PC-3 (cell line): ENCODE measurements at regions not wholly inside any gene's neighbourhood (a gene's known extent, or its start where the extent isn't known, plus 50 kb on each side); places are given as distances from the start of the nearest gene placed in this dataset.

Experiments used
- EZH2phosphoT487 ChIP-seq: fragments of 300-600 bp; sonication (generic); IDR thresholded peaks from 2 replicates; pipeline ENCODE4 v1.6.1; 2018; ENCODE audit warnings: mild to moderate bottlenecking, antibody characterized with exemption, low read length, borderline replicate concordance
- TF ChIP-seq, protein P1 (sequence below): fragments of 300-600 bp; sonication (generic); conservative IDR thresholded peaks from 2 replicates; pipeline ENCODE4 v1.5.1; 2017; ENCODE audit warnings: antibody characterized with exemption, low read depth, mild to moderate bottlenecking, low read length

DNA sequence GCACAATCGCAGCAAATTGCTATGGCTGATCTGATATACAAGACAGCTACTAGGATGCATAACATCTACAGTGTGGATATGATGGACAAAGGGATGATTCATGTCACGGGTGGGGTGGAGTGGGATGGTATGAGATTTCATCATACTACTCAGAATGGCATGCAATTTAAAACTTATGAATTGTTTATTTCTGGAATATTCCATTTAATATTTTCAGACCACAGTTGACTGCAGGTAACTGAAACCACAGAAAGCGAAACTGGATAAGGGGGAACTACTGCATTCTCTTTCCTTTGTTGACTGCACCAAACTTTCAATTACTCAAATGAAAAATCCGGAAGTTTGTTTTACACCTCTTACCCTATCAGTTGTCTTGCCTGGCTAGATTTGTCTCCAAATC, 94.4 kb upstream of the NEUROD1 start:
- TF ChIP-seq, protein P1, sequence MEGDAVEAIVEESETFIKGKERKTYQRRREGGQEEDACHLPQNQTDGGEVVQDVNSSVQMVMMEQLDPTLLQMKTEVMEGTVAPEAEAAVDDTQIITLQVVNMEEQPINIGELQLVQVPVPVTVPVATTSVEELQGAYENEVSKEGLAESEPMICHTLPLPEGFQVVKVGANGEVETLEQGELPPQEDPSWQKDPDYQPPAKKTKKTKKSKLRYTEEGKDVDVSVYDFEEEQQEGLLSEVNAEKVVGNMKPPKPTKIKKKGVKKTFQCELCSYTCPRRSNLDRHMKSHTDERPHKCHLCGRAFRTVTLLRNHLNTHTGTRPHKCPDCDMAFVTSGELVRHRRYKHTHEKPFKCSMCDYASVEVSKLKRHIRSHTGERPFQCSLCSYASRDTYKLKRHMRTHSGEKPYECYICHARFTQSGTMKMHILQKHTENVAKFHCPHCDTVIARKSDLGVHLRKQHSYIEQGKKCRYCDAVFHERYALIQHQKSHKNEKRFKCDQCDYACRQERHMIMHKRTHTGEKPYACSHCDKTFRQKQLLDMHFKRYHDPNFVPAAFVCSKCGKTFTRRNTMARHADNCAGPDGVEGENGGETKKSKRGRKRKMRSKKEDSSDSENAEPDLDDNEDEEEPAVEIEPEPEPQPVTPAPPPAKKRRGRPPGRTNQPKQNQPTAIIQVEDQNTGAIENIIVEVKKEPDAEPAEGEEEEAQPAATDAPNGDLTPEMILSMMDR = no peak
- no peak for TF ChIP-seq EZH2phosphoT487
